Activated naive CD4-positive, alpha-beta T cell treated with anti-CD3 and anti-CD28 coated beads for 36 hours (primary cell): ENCODE measurements at regions not wholly inside any gene's neighbourhood (a gene's known extent, or its start where the extent isn't known, plus 50 kb on each side); places are given as distances from the start of the nearest gene placed in this dataset.

Source experiments
- CTCF ChIA-PET: fragments of 350-600 bp; sonication (Branson Sonifier 250); formaldehyde crosslinking; loops from one replicate; lab custom pipeline; 2021; ENCODE audit warnings: antibody characterized with exemption; lab: Charles Lee
- DNase-seq: peaks from one replicate; pipeline ENCODE4 v3.0.0-alpha.2; 2020
- H3K27ac Mint-ChIP-seq: one replicate; pipeline ENCODE4 v1.8.0; 2021; ENCODE audit warnings: mild to moderate bottlenecking, mixed read lengths
- H3K27me3 Mint-ChIP-seq: one replicate; pipeline ENCODE4 v1.8.0; 2021; ENCODE audit warnings: low read depth, mixed read lengths
- H3K36me3 Mint-ChIP-seq: one replicate; pipeline ENCODE4 v1.8.0; 2021; ENCODE audit warnings: low read depth, mixed read lengths
- H3K4me1 Mint-ChIP-seq: one replicate; pipeline ENCODE4 v1.8.0; 2021; ENCODE audit warnings: low read depth, mixed read lengths
- H3K4me3 Mint-ChIP-seq: one replicate; pipeline ENCODE4 v1.8.0; 2021; ENCODE audit warnings: mild to moderate bottlenecking, moderate library complexity, mixed read lengths
- H3K9me3 Mint-ChIP-seq: one replicate; pipeline ENCODE4 v1.8.0; 2021; ENCODE audit warnings: mixed read lengths
- intact Hi-C: fragments of 100-400 bp; cut with micrococcal nuclease; formaldehyde crosslinking; loops from one replicate; pipeline ENCODE4 v1.15.1; 2023

- CTCF ChIA-PET = no interaction called here
- H3K9me3 Mint-ChIP-seq = peaks cover 3% of the 10 kb centered on the region
Observed at GRCh38 chr3:174409086-174409743, 449.9 kb upstream of the NAALADL2 start.

GRCh38 chr3:174413062-174413912 lies 445.8 kb upstream of the NAALADL2 start:
- Mint-ChIP-seq H3K4me3 (no peak overlapping the region), H3K27ac (no peak overlapping the region), H3K27me3 (peaks cover 2% of the 10 kb centered on the region), H3K9me3 (peaks cover under 1% of the 10 kb centered on the region), H3K4me1 (no peaks in the 10 kb centered on the region), H3K36me3 (no peaks in the 10 kb centered on the region)
- intact Hi-C loops = no loop called here
- DNase-seq = no peak
- CTCF ChIA-PET = no interaction called here

More at GRCh38 chr3:174409086-174409743, 449.9 kb upstream of the NAALADL2 start:
- no peaks in the 10 kb centered on the region for H3K36me3 Mint-ChIP-seq
- DNase-seq = no peak
- intact Hi-C loops = no loop called here
- no peak overlapping the region for H3K27ac Mint-ChIP-seq
- no peaks in the 10 kb centered on the region for H3K4me1 Mint-ChIP-seq
- peaks cover 2% of the 10 kb centered on the region for H3K27me3 Mint-ChIP-seq
- H3K4me3 Mint-ChIP-seq = no peak overlapping the region

- DNase-seq = no peak
- intact Hi-C loops = no loop called here
- Mint-ChIP-seq H3K4me1 (no peaks in the 10 kb centered on the region), H3K36me3 (no peaks in the 10 kb centered on the region), H3K4me3 (no peak overlapping the region), H3K9me3 (no peaks in the 10 kb centered on the region), H3K27ac (no peak overlapping the region), H3K27me3 (peaks cover 2% of the 10 kb centered on the region)
- CTCF ChIA-PET = no interaction called here
Observed at GRCh38 chr3:174414902-174415301, 444.2 kb upstream of the NAALADL2 start.

GRCh38 chr3:174417573-174417972 lies 441.6 kb upstream of the NAALADL2 start:
- Mint-ChIP-seq H3K36me3 (no peaks in the 10 kb centered on the region), H3K4me1 (no peaks in the 10 kb centered on the region), H3K4me3 (no peak overlapping the region), H3K27me3 (peaks cover 2% of the 10 kb centered on the region), H3K27ac (no peak overlapping the region), H3K9me3 (no peaks in the 10 kb centered on the region)
- intact Hi-C loops = no loop called here
- CTCF ChIA-PET = no interaction called here
- DNase-seq = no peak

- DNase-seq = no peak
- no peak overlapping the region for H3K4me3 Mint-ChIP-seq
- H3K9me3 Mint-ChIP-seq = no peaks in the 10 kb centered on the region
- H3K27ac Mint-ChIP-seq = no peak overlapping the region
- H3K27me3 Mint-ChIP-seq = no peaks in the 10 kb centered on the region
- intact Hi-C loops = no loop called here
- CTCF ChIA-PET = no interaction called here
- H3K4me1 Mint-ChIP-seq = no peaks in the 10 kb centered on the region
- no peaks in the 10 kb centered on the region for H3K36me3 Mint-ChIP-seq
Observed at GRCh38 chr3:174419216-174419615, 439.9 kb upstream of the NAALADL2 start.

- no peaks in the 10 kb centered on the region for H3K27me3 Mint-ChIP-seq
- no peak overlapping the region for H3K27ac Mint-ChIP-seq
- DNase-seq = no peak
- H3K4me1 Mint-ChIP-seq = no peaks in the 10 kb centered on the region
- intact Hi-C loops = no loop called here
- H3K9me3 Mint-ChIP-seq = no peaks in the 10 kb centered on the region
- H3K4me3 Mint-ChIP-seq = no peak overlapping the region
- H3K36me3 Mint-ChIP-seq = no peaks in the 10 kb centered on the region
- CTCF ChIA-PET = no interaction called here
Observed at GRCh38 chr3:174423936-174424335, 435.2 kb upstream of the NAALADL2 start.

GRCh38 chr3:174424656-174425055 lies 434.5 kb upstream of the NAALADL2 start:
- Mint-ChIP-seq H3K4me1 (no peaks in the 10 kb centered on the region), H3K36me3 (no peaks in the 10 kb centered on the region), H3K27me3 (no peaks in the 10 kb centered on the region), H3K4me3 (no peak overlapping the region), H3K9me3 (no peaks in the 10 kb centered on the region), H3K27ac (no peak overlapping the region)
- no peak for DNase-seq
- intact Hi-C loops = no loop called here
- CTCF ChIA-PET = no interaction called here

- Mint-ChIP-seq H3K36me3 (no peaks in the 10 kb centered on the region), H3K4me1 (no peaks in the 10 kb centered on the region), H3K27ac (no peak overlapping the region), H3K4me3 (no peak overlapping the region), H3K27me3 (no peaks in the 10 kb centered on the region), H3K9me3 (no peaks in the 10 kb centered on the region)
- intact Hi-C loops = no loop called here
- CTCF ChIA-PET = no interaction called here
- DNase-seq = no peak
Observed at GRCh38 chr3:174425422-174425821, 433.7 kb upstream of the NAALADL2 start.

DNA sequence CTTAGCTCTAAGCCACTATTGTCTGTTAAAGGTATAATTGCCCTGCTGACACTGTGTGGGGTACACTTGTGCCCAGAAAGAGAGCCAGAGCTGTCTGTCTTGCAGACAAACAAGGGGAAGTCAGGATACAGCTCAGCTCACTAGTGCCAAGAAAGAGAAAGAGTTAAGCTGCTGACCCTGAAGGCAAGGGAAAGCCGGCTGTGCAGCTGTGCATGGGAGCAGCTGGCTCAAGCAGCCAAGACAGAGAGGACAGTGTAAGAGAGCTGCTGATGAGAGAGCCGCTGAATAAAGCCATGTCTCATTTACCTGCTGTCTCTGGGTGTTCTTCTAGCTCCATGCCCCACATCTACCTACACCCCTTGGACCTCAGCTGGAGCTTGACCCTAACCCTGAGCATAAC lies 428.1 kb upstream of the NAALADL2 start:
- Mint-ChIP-seq H3K27me3 (peaks cover 4% of the 10 kb centered on the region), H3K4me1 (no peaks in the 10 kb centered on the region), H3K4me3 (no peak overlapping the region), H3K9me3 (no peaks in the 10 kb centered on the region), H3K27ac (no peak overlapping the region), H3K36me3 (no peaks in the 10 kb centered on the region)
- CTCF ChIA-PET = no interaction called here
- intact Hi-C loops = no loop called here
- no peak for DNase-seq

GRCh38 chr3:174431717-174432116 lies 427.4 kb upstream of the NAALADL2 start:
- H3K36me3 Mint-ChIP-seq = no peaks in the 10 kb centered on the region
- H3K27ac Mint-ChIP-seq = no peak overlapping the region
- CTCF ChIA-PET = no interaction called here
- intact Hi-C loops = no loop called here
- no peaks in the 10 kb centered on the region for H3K4me1 Mint-ChIP-seq
- DNase-seq = no peak
- H3K4me3 Mint-ChIP-seq = no peak overlapping the region
- peaks cover 6% of the 10 kb centered on the region for H3K27me3 Mint-ChIP-seq
- no peaks in the 10 kb centered on the region for H3K9me3 Mint-ChIP-seq

DNA sequence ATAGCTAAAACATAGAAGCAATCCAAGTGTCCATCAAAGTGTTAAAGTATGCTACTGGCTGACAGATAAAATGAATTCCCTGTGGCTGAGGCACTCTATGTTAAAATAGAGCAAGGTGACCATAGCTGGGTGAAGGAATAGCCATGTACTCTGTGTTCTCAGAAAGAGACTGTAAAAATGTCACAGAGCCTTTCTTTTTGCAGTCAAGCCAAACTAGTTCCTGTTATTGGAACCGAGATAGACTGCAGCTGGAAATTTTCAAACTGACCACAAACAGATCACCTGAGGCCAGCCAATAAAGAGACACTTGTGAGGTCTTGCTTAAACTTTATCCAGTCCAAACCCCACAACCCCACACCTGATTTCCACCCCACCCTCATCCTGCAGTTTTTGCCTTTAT lies 422.8 kb upstream of the NAALADL2 start:
- H3K4me3 Mint-ChIP-seq = no peak overlapping the region
- peaks cover 6% of the 10 kb centered on the region for H3K4me1 Mint-ChIP-seq
- intact Hi-C loops = no loop called here
- CTCF ChIA-PET = no interaction called here
- DNase-seq = no peak
- H3K36me3 Mint-ChIP-seq = no peaks in the 10 kb centered on the region
- no peak overlapping the region for H3K27ac Mint-ChIP-seq
- H3K27me3 Mint-ChIP-seq = peaks cover 19% of the 10 kb centered on the region
- no peaks in the 10 kb centered on the region for H3K9me3 Mint-ChIP-seq

- CTCF ChIA-PET = no interaction called here
- H3K36me3 Mint-ChIP-seq = no peaks in the 10 kb centered on the region
Observed at GRCh38 chr3:174438501-174439145, 420.5 kb upstream of the NAALADL2 start.

More at GRCh38 chr3:174438501-174439145, 420.5 kb upstream of the NAALADL2 start:
- Mint-ChIP-seq H3K9me3 (no peaks in the 10 kb centered on the region), H3K27ac (no peak overlapping the region), H3K4me3 (no peak overlapping the region), H3K27me3 (peaks cover 26% of the 10 kb centered on the region), H3K4me1 (peaks cover 11% of the 10 kb centered on the region)
- intact Hi-C loops = no loop called here
- DNase-seq = no peak
